Subcutaneous abdominal adipose tissue (tissue), 5 donors: ENCODE measurements at regions not wholly inside any gene's neighbourhood (a gene's known extent, or its start where the extent isn't known, plus 50 kb on each side); places are given as distances from the start of the nearest gene placed in this dataset.

Source experiments
- H3K27ac ChIP-seq: one replicate; pipeline ENCODE4 v1.7.0; 2013; ENCODE audit warnings: low read depth, mild to moderate bottlenecking, inconsistent platforms, low read length, moderate library complexity
- H3K27me3 ChIP-seq, 5 donors: one replicate each; pipeline ENCODE4 v1.7.0; 2013; ENCODE audit warnings: low read length in 5 of 5, inconsistent platforms in 1 of 5; ENCODE audit not compliant: control insufficient read depth in 5 of 5, insufficient read depth in 4 of 5
- H3K36me3 ChIP-seq, 5 donors: one replicate each; pipeline ENCODE4 v1.7.0; 2013; ENCODE audit warnings: low read length in 5 of 5; ENCODE audit not compliant: control insufficient read depth in 5 of 5, insufficient read depth in 5 of 5
- H3K4me1 ChIP-seq, 5 donors: one replicate each; pipeline ENCODE4 v1.7.0; 2013; ENCODE audit warnings: low read length in 5 of 5, mild to moderate bottlenecking in 3 of 5, moderate library complexity in 1 of 5; ENCODE audit not compliant: control insufficient read depth in 5 of 5, insufficient read depth in 5 of 5
- H3K4me3 ChIP-seq, 5 donors: one replicate each; pipeline ENCODE4 v1.7.0; 2013; ENCODE audit warnings: low read length in 5 of 5, low read depth in 1 of 5
- H3K9ac ChIP-seq, 5 donors: one replicate each; pipeline ENCODE4 v1.7.0; 2013; ENCODE audit warnings: low read length in 5 of 5, mild to moderate bottlenecking in 4 of 5, moderate library complexity in 3 of 5
- H3K9me3 ChIP-seq, 5 donors: one replicate each; pipeline ENCODE4 v1.7.0; 2013; ENCODE audit warnings: low read length in 5 of 5; ENCODE audit not compliant: control insufficient read depth in 5 of 5
- donor health status: healthy.
- donor health status: healthy.
- donor health status: healthy.
- donor health status: healthy.
- donor health status: healthy.

- Histone ChIP-seq H3K4me3 (no peak overlapping the region), H3K27ac (no peak overlapping the region), H3K27me3 (no peaks in the 10 kb centered on the region), H3K9ac (no peak overlapping the region), H3K4me1 (peaks cover 0 to 14% (median under 1%) of the 10 kb centered on the region in 5 donors), H3K36me3 (no peaks in the 10 kb centered on the region), H3K9me3 (no peaks in the 10 kb centered on the region)
Measured at GRCh38 chr2:239696559-239697207, 295.9 kb upstream of the HDAC4 start.

- H3K27me3 ChIP-seq, result no peaks in the 10 kb centered on the region
- H3K9ac ChIP-seq, result no peak overlapping the region
- no peak overlapping the region for H3K4me3 ChIP-seq
- H3K36me3 ChIP-seq, result no peaks in the 10 kb centered on the region
- H3K9me3 ChIP-seq, result no peaks in the 10 kb centered on the region
- peaks cover 7 to 23% (median 10%) of the 10 kb centered on the region in 5 donors for H3K4me1 ChIP-seq
- no peak overlapping the region for H3K27ac ChIP-seq
Measured at GRCh38 chr2:239695728-239696240, 295.0 kb upstream of the HDAC4 start.

GRCh38 chr2:239695106-239695727 is 294.4 kb upstream of the HDAC4 start:
- Histone ChIP-seq H3K9ac (no peak overlapping the region), H3K27ac (no peak overlapping the region), H3K9me3 (no peaks in the 10 kb centered on the region), H3K27me3 (no peaks in the 10 kb centered on the region), H3K36me3 (no peaks in the 10 kb centered on the region), H3K4me1 (peaks cover 7 to 25% (median 11%) of the 10 kb centered on the region in 5 donors), H3K4me3 (no peak overlapping the region)

- Histone ChIP-seq H3K27ac (no peak overlapping the region), H3K36me3 (no peaks in the 10 kb centered on the region), H3K9me3 (no peaks in the 10 kb centered on the region), H3K9ac (no peak overlapping the region), H3K27me3 (no peaks in the 10 kb centered on the region), H3K4me3 (no peak overlapping the region), H3K4me1 (peaks cover 7 to 25% (median 11%) of the 10 kb centered on the region in 5 donors)
Measured at GRCh38 chr2:239694487-239694886, 293.7 kb upstream of the HDAC4 start.

GRCh38 chr2:239693761-239694415 is 293.1 kb upstream of the HDAC4 start:
- no peak overlapping the region for H3K4me3 ChIP-seq
- no peaks in the 10 kb centered on the region for H3K27me3 ChIP-seq
- H3K27ac ChIP-seq, result no peak overlapping the region
- H3K9me3 ChIP-seq, result no peaks in the 10 kb centered on the region
- H3K9ac ChIP-seq, result no peak overlapping the region
- no peaks in the 10 kb centered on the region for H3K36me3 ChIP-seq
- H3K4me1 ChIP-seq, result peaks cover 7 to 26% (median 11%) of the 10 kb centered on the region in 5 donors

- no peak overlapping the region for H3K27ac ChIP-seq
- H3K4me3 ChIP-seq, result no peak overlapping the region
- no peak overlapping the region for H3K9ac ChIP-seq
- H3K27me3 ChIP-seq, result no peaks in the 10 kb centered on the region
- H3K9me3 ChIP-seq, result no peaks in the 10 kb centered on the region
- H3K4me1 ChIP-seq, result peaks cover 7 to 32% (median 15%) of the 10 kb centered on the region in 5 donors
- H3K36me3 ChIP-seq, result no peaks in the 10 kb centered on the region
Measured at GRCh38 chr2:239693330-239693729, 292.5 kb upstream of the HDAC4 start.

- Histone ChIP-seq H3K9ac (no peak overlapping the region), H3K27ac (no peak overlapping the region), H3K9me3 (no peaks in the 10 kb centered on the region), H3K4me1 (peaks cover 9 to 36% (median 15%) of the 10 kb centered on the region in 5 donors), H3K27me3 (no peaks in the 10 kb centered on the region), H3K4me3 (no peak overlapping the region), H3K36me3 (no peaks in the 10 kb centered on the region)
Measured at GRCh38 chr2:239692919-239693318, 292.1 kb upstream of the HDAC4 start.

GRCh38 chr2:239692362-239692851 is 291.6 kb upstream of the HDAC4 start:
- Histone ChIP-seq H3K9ac (no peak overlapping the region), H3K27ac (no peak overlapping the region)

GRCh38 chr2:239691720-239692119 is 290.9 kb upstream of the HDAC4 start:
- no peak overlapping the region for H3K9ac ChIP-seq
- no peaks in the 10 kb centered on the region for H3K36me3 ChIP-seq
- H3K9me3 ChIP-seq, result no peaks in the 10 kb centered on the region
- H3K27me3 ChIP-seq, result no peaks in the 10 kb centered on the region
- no peak overlapping the region for H3K27ac ChIP-seq
- H3K4me1 ChIP-seq, result peaks cover 9 to 36% (median 15%) of the 10 kb centered on the region in 5 donors
- no peak overlapping the region for H3K4me3 ChIP-seq

More at GRCh38 chr2:239692362-239692851, 291.6 kb upstream of the HDAC4 start:
- Histone ChIP-seq H3K9me3 (no peaks in the 10 kb centered on the region), H3K4me3 (no peak overlapping the region), H3K27me3 (no peaks in the 10 kb centered on the region), H3K4me1 (peaks cover 9 to 36% (median 15%) of the 10 kb centered on the region in 5 donors), H3K36me3 (no peaks in the 10 kb centered on the region)
